Right atrium auricular region (tissue), 2 donors: ENCODE measurements at regions not wholly inside any gene's neighbourhood (a gene's known extent, or its start where the extent isn't known, plus 50 kb on each side); places are given as distances from the start of the nearest gene placed in this dataset.

Source experiments
- DNase-seq: peaks from one replicate; pipeline ENCODE4 v3.0.0-alpha.2; 2019; ENCODE audit warnings: low spot score
- H3K27ac ChIP-seq, 2 donors: fragments of 200-600 bp; sonication (generic); 1 replicate in 1 of 2; 2 replicates in 1 of 2; pipeline ENCODE4 v1.5.1; 2016 to 2019
- H3K27me3 ChIP-seq, 2 donors: fragments of 200-600 bp; sonication (generic); one replicate each; pipeline versions ENCODE4 v1.5.1 to v1.6.0; 2017 to 2019
- H3K36me3 ChIP-seq: fragments of 200-600 bp; sonication (generic); one replicate; pipeline ENCODE4 v1.5.1; 2016
- H3K4me1 ChIP-seq, 2 donors: fragments of 200-600 bp; sonication (generic); one replicate each; pipeline versions ENCODE4 v1.5.1 to v1.6.0; 2017 to 2019
- H3K4me3 ChIP-seq, 2 donors: fragments of 200-600 bp; sonication (generic); 1 replicate in 1 of 2; 2 replicates in 1 of 2; pipeline ENCODE4 v1.5.1; 2017 to 2019; ENCODE audit warnings: mild to moderate bottlenecking in 1 of 2, moderate library complexity in 1 of 2
- H3K9me3 ChIP-seq, 2 donors: fragments of 200-600 bp; sonication (generic); one replicate each; pipeline ENCODE4 v1.5.1; 2019
- CTCF ChIP-seq, 2 donors: fragments of 200-600 bp; sonication (generic); IDR thresholded peaks; one replicate each; pipeline ENCODE4 v1.5.1; 2019; ENCODE audit warnings: antibody characterized with exemption in 2 of 2

- Histone ChIP-seq H3K27me3 (no peaks in the 10 kb centered on the region), H3K36me3 (no peaks in the 10 kb centered on the region), H3K27ac (no peak overlapping the region), H3K4me3 (no peak overlapping the region), H3K9me3 (no peaks in the 10 kb centered on the region), H3K4me1 (no peaks in the 10 kb centered on the region)
- no peak for DNase-seq
- TF ChIP-seq CTCF (IDR thresholded peaks at IDR 0.05): no peak
These were observed 717.6 kb upstream of the TENM3 start for GRCh38 chr4:181525634-181526033.

- Histone ChIP-seq H3K4me1 (no peaks in the 10 kb centered on the region), H3K4me3 (no peak overlapping the region), H3K36me3 (no peaks in the 10 kb centered on the region), H3K27ac (no peak overlapping the region), H3K27me3 (no peaks in the 10 kb centered on the region), H3K9me3 (no peaks in the 10 kb centered on the region)
- peak; percentile 47 to 76 for TF ChIP-seq CTCF (IDR thresholded peaks at IDR 0.05)
- no peak for DNase-seq
These were observed 714.5 kb upstream of the TENM3 start for GRCh38 chr4:181528570-181529184.

DNA sequence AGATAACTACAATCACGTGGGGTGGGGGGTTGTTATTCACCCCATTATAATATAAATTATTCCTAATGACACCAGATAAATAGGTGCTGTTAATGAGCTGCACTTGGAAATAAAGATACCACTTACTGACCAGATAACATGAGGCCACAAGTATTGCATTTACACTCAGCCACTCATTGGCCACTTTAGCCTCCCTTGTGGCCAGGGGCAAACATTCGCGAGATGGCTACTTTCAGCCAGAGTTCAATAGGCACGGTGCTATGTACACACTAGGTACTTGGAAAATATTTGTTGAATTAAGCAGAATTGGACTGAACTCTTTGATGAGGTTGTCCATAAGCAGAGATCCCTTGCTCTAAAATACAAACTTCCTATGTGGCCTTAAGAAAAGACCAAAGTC lies 713.7 kb upstream of the TENM3 start:
- no peaks in the 10 kb centered on the region for H3K27me3 ChIP-seq
- no peak overlapping the region for H3K4me3 ChIP-seq
- DNase-seq: no peak
- no peaks in the 10 kb centered on the region for H3K4me1 ChIP-seq
- no peak for TF ChIP-seq CTCF (IDR thresholded peaks at IDR 0.05)
- H3K9me3 ChIP-seq: no peaks in the 10 kb centered on the region
- no peaks in the 10 kb centered on the region for H3K36me3 ChIP-seq
- H3K27ac ChIP-seq: no peak overlapping the region

DNA sequence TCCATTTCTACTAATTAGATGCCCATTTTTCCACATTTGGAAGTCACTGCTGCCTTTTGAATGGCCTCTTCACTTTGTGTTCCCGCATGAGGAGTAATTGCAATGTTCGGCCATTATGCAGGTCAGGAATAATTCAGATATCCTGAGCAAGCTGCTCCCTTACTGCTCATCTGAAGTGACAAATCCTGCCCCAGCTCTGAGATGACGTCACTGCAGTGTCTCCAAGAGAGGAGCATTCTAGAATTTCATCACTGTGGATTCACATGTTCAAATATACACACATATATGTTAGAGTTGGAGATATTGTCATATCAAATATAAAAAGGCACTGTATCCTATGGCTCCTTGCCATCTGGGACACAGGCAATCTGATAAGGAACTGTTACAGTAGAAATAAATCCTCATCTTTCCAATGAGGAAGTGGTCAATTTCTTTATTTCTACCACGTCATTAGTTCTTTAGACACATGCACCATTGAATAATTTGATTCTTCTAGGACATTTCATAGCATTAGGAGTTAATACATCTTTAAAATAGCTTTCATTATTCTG lies 706.9 kb upstream of the TENM3 start:
- H3K36me3 ChIP-seq: no peaks in the 10 kb centered on the region
- H3K4me1 ChIP-seq: no peaks in the 10 kb centered on the region
- no peak for TF ChIP-seq CTCF (IDR thresholded peaks at IDR 0.05)

DNA sequence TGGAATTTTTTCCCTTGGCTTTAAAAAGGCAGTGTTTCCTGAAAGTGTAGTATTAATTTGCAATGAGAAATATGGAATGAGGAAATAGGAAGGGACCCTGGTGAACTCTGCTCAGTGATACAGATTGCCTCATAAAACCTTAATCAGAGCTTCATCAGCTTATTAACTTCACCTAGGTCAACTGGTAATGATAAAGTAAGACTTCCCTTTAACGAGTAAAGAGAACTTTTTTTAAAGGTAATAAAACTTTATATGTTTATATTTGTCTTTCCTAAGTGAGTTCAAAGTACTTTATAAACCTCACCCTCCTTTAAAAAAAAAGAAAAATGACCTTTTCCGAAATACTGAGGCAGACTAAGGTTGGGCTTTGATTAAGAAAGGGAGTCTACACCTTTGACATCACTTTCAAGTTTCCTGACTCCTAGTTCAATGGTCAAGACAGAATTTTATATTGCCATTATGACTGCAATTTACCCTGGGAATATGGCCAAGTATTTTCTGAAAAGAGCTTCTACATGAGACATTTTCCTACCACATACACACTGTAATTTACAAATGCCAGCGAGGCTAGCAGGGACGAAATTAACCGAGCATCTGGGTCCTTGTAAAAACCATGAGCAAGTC lies 706.3 kb upstream of the TENM3 start:
- no peaks in the 10 kb centered on the region for H3K9me3 ChIP-seq
- H3K27me3 ChIP-seq: no peaks in the 10 kb centered on the region
- no peaks in the 10 kb centered on the region for H3K36me3 ChIP-seq
- H3K4me1 ChIP-seq: no peaks in the 10 kb centered on the region
- no peak overlapping the region for H3K4me3 ChIP-seq
- no peak for TF ChIP-seq CTCF (IDR thresholded peaks at IDR 0.05)
- no peak overlapping the region for H3K27ac ChIP-seq
- DNase-seq: no peak

More for the DNA sequence above, 706.9 kb upstream of the TENM3 start:
- H3K4me3 ChIP-seq: no peak overlapping the region
- no peaks in the 10 kb centered on the region for H3K9me3 ChIP-seq
- DNase-seq: no peak
- H3K27ac ChIP-seq: no peak overlapping the region
- no peaks in the 10 kb centered on the region for H3K27me3 ChIP-seq
